Type B pancreatic cell (in vitro differentiated cells): ENCODE measurements at regions not wholly inside any gene's neighbourhood (a gene's known extent, or its start where the extent isn't known, plus 50 kb on each side); places are given as distances from the start of the nearest gene placed in this dataset.
"Not testable (repeated sequence)": the region's sequence is repeated elsewhere in the genome, so short reads cannot be mapped to it uniquely, and the experiment has no call there.

Source experiments
- DNase-seq: peaks from one replicate; pipeline ENCODE4 v3.0.0; 2021; ENCODE audit warnings: mixed read lengths; ENCODE audit not compliant: unreplicated experiment; ENCODE audit errors: extremely low spot score
- H3K27ac Mint-ChIP-seq: 2 replicates; pipeline ENCODE4 v1.8.0; 2021; ENCODE audit warnings: mild to moderate bottlenecking, mixed read lengths
- H3K27me3 Mint-ChIP-seq: 2 replicates; pipeline ENCODE4 v1.8.0; 2021; ENCODE audit warnings: mixed read lengths
- H3K36me3 Mint-ChIP-seq: 2 replicates; pipeline ENCODE4 v1.8.0; 2021; ENCODE audit warnings: mixed read lengths
- H3K4me1 Mint-ChIP-seq: one replicate; pipeline ENCODE4 v1.8.0; 2021; ENCODE audit warnings: mixed read lengths; ENCODE audit not compliant: unreplicated experiment
- H3K4me3 Mint-ChIP-seq: 2 replicates; pipeline ENCODE4 v1.8.0; 2021; ENCODE audit warnings: mild to moderate bottlenecking, mixed read lengths
- H3K9me3 Mint-ChIP-seq: 2 replicates; pipeline ENCODE4 v1.8.0; 2021; ENCODE audit warnings: mixed read lengths
- TF ChIP-seq, protein P1 (sequence below): fragments of 200-600 bp; sonication (generic); conservative IDR thresholded peaks from 2 replicates; pipeline ENCODE4 v1.5.0; 2021; ENCODE audit warnings: antibody characterized with exemption, mild to moderate bottlenecking

DNA sequence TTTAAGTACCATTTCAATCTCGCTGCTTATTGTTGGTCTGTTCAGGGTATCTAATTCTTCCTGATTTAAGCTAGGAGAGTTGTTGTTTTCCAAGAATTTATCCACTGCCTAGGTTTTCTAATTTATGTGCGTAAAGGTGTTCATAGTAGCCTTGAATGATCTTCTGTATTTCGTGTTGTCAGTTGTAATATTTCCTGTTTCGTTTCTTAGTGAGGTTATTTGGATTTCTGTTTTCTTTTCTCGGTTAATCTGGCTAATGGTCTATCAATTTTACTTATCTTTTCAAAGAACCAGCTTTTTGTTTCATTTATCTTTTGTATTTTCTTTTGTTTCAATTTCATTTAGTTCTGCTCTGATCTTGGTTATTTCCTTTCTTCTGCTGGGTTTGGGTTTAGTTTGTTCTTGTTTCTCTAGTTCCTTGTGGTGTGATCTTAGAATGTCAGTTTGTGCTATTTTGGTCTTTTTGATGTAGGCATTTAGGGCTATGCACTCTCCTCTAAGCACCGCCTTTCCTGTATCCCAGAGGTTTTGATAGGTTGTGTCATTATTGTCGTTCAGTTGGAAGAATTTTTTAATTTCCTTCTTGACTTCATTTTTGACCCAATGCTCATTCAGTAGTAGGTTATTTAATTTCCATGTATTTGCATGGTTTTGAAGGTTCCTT, 92.5 kb upstream of the CSRP2 start:
- H3K9me3 Mint-ChIP-seq, H3K27me3 Mint-ChIP-seq, DNase-seq, H3K4me3 Mint-ChIP-seq, H3K36me3 Mint-ChIP-seq, H3K4me1 Mint-ChIP-seq, H3K27ac Mint-ChIP-seq: not testable (repeated sequence)

DNA sequence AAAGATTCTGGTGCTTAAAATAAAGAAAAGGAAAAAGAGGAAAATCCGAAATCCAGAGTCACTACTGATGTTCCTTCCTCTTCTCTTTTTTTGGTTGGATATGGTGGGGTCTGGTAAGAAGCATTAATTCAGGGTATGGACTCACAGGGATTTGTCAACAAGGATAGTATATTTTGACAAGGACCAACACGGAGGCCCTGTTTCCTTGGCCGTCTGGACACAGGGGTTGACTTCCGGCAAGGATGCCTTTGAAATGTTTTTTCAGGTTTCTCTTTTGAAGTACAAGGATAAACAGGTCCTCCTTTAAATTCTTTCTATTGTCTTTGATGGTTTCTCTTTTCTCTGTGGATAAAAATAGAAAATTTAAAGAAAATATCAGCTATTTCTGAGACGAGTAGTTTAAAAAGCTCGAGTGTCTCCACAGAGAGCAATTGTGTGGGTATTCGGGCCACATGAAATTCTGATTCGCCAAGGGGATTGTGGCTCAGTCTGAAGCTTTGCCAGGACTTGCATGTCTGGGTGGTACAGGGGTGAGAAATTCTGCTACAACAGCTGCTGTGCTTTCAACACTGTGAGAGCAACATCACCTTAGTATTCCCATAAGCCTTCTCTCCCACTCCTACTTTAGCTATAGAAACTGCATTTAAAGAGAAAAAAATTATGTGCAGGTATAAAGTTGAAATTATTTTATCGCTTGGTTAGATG, 88.5 kb upstream of the CSRP2 start:
- H3K27me3 Mint-ChIP-seq = peaks cover 6% of the 10 kb centered on the region
- DNase-seq = no peak
- H3K4me1 Mint-ChIP-seq = no peaks in the 10 kb centered on the region
- TF ChIP-seq, protein P1, sequence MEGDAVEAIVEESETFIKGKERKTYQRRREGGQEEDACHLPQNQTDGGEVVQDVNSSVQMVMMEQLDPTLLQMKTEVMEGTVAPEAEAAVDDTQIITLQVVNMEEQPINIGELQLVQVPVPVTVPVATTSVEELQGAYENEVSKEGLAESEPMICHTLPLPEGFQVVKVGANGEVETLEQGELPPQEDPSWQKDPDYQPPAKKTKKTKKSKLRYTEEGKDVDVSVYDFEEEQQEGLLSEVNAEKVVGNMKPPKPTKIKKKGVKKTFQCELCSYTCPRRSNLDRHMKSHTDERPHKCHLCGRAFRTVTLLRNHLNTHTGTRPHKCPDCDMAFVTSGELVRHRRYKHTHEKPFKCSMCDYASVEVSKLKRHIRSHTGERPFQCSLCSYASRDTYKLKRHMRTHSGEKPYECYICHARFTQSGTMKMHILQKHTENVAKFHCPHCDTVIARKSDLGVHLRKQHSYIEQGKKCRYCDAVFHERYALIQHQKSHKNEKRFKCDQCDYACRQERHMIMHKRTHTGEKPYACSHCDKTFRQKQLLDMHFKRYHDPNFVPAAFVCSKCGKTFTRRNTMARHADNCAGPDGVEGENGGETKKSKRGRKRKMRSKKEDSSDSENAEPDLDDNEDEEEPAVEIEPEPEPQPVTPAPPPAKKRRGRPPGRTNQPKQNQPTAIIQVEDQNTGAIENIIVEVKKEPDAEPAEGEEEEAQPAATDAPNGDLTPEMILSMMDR = no peak
- no peak overlapping the region for H3K27ac Mint-ChIP-seq
- peaks cover 6% of the 10 kb centered on the region for H3K9me3 Mint-ChIP-seq
- no peaks in the 10 kb centered on the region for H3K36me3 Mint-ChIP-seq
- no peak overlapping the region for H3K4me3 Mint-ChIP-seq

DNA sequence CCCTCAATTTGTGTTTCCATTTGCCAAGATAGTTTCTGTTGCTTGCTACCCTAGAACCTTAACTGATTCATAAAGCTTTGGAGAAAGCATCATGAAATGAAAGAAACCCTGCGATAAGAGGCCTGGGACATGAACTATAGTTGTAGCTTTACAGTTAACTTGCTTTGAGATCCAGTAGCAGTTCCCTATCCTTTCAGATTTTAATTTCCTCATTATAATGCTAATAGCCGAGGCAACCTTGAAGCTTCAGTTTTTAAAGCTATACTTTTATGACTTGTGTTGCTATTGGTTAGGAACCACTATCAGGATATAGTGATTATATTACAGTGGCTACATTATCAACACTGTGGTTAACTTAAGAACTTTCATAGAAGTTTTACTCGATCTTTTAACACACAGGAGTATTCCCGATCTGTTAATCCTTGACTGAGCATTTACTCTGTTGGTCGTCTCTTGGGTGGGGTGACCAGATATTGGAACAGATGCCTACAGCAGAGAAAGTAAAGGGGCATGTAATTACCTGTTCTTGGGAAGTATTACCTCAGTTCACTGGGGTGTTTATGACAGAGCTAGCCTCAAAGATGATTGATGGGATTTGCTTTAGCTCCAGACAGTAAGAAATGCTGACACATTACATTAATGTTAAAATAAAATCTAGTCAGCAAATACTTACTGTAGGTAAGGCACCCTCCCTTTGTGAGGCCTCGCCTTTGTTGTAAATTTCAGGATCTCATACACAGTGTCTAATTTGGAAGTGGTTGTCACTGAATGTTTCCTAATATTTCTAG, 86.2 kb upstream of the CSRP2 start:
- Mint-ChIP-seq H3K27ac (peak overlapping the region; percentile 88), H3K27me3 (peaks cover 6% of the 10 kb centered on the region), H3K4me3 (no peak overlapping the region), H3K4me1 (no peaks in the 10 kb centered on the region), H3K9me3 (peaks cover 6% of the 10 kb centered on the region), H3K36me3 (no peaks in the 10 kb centered on the region)
- TF ChIP-seq, protein P1 = no peak
- no peak for DNase-seq

DNA sequence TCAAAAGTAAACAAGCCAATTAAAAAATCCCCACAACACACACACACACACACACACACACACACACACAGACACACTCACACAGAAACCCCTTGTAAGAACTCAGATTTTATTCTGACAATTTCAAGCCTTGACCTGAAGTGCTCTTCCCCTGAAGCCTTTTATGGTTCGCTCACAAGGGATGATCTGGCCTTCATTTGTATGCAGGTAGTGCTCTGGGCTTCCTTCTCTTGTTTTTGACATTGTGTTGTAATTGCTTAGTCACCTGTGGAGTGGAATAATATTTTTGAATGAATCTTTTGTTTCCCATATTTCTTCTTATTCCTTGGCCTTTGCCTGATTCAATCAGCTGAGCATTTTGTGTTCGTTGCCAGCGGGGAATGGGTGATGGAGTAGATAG, 83.3 kb upstream of the CSRP2 start:
- Mint-ChIP-seq H3K9me3 (no peaks in the 10 kb centered on the region), H3K27me3 (peaks cover 6% of the 10 kb centered on the region), H3K27ac (no peak overlapping the region), H3K4me3 (no peak overlapping the region), H3K4me1 (no peaks in the 10 kb centered on the region), H3K36me3 (no peaks in the 10 kb centered on the region)
- no peak for DNase-seq
- TF ChIP-seq, protein P1 = no peak

- TF ChIP-seq, protein P1 = no peak
- no peaks in the 10 kb centered on the region for H3K9me3 Mint-ChIP-seq
- H3K4me3 Mint-ChIP-seq = no peak overlapping the region
- H3K27ac Mint-ChIP-seq = no peak overlapping the region
- no peaks in the 10 kb centered on the region for H3K36me3 Mint-ChIP-seq
- peaks cover 5% of the 10 kb centered on the region for H3K27me3 Mint-ChIP-seq
- peaks cover 5% of the 10 kb centered on the region for H3K4me1 Mint-ChIP-seq
- no peak for DNase-seq
Observed at GRCh38 chr12:76957301-76957700, 78.5 kb upstream of the CSRP2 start.

- Mint-ChIP-seq H3K36me3 (no peaks in the 10 kb centered on the region), H3K27ac (peak overlapping the region; percentile 82), H3K4me1 (peaks cover 10% of the 10 kb centered on the region), H3K27me3 (peaks cover 10% of the 10 kb centered on the region), H3K4me3 (peak overlapping the region; percentile 32), H3K9me3 (no peaks in the 10 kb centered on the region)
- TF ChIP-seq, protein P1 = no peak
- no peak for DNase-seq
Observed at GRCh38 chr12:76952995-76953394, 74.2 kb upstream of the CSRP2 start.
